ENCODE measurements at regions not wholly inside any gene's neighbourhood (a gene's known extent, or its start where the extent isn't known, plus 50 kb on each side); places are given as distances from the start of the nearest gene placed in this dataset.

- no peak for DNase-seq (ENCODE audit: low read depth)
Measured at GRCh38 chr2:217035967-217036366, 176.1 kb upstream of the TNP1 start.

- DNase-seq (ENCODE audit: low read depth) = no peak
Measured at GRCh38 chr2:217033186-217033585, 173.3 kb upstream of the TNP1 start.

- DNase-seq (ENCODE audit: low read depth) = no peak
Measured at GRCh38 chr2:217031445-217031844, 171.6 kb upstream of the TNP1 start.

GRCh38 chr2:217030081-217030480, 170.2 kb upstream of the TNP1 start:
- DNase-seq (ENCODE audit: low read depth) = no peak

GRCh38 chr2:217028128-217028527, 168.3 kb upstream of the TNP1 start:
- no peak for DNase-seq (ENCODE audit: low read depth)

- no peak for DNase-seq (ENCODE audit: low read depth)
Measured at GRCh38 chr2:217027414-217027813, 167.6 kb upstream of the TNP1 start.

GRCh38 chr2:217026569-217026968, 166.7 kb upstream of the TNP1 start:
- DNase-seq (ENCODE audit: low read depth) = no peak

GRCh38 chr2:217026161-217026560, 166.3 kb upstream of the TNP1 start:
- DNase-seq (ENCODE audit: low read depth) = no peak

GRCh38 chr2:217023611-217024010, 163.7 kb upstream of the TNP1 start:
- DNase-seq (ENCODE audit: low read depth) = no peak

GRCh38 chr2:217017456-217018252, 157.8 kb upstream of the TNP1 start:
- no peak for DNase-seq (ENCODE audit: low read depth)

- DNase-seq (ENCODE audit: low read depth) = no peak
Measured at GRCh38 chr2:217016796-217017419, 157.0 kb upstream of the TNP1 start.

- no peak for DNase-seq (ENCODE audit: low read depth)
Measured at GRCh38 chr2:217014328-217015105, 154.7 kb upstream of the TNP1 start.

- DNase-seq (ENCODE audit: low read depth) = no peak
Measured at GRCh38 chr2:217013926-217014325, 154.1 kb upstream of the TNP1 start.

- no peak for DNase-seq (ENCODE audit: low read depth)
Measured at GRCh38 chr2:217011576-217011975, 151.7 kb upstream of the TNP1 start.

- DNase-seq (ENCODE audit: low read depth) = no peak
Measured at GRCh38 chr2:217010173-217010572, 150.3 kb upstream of the TNP1 start.

GRCh38 chr2:217008794-217009193, 148.9 kb upstream of the TNP1 start:
- DNase-seq (ENCODE audit: low read depth) = no peak

- DNase-seq (ENCODE audit: low read depth) = no peak
Measured at GRCh38 chr2:217006217-217006616, 146.4 kb upstream of the TNP1 start.

- DNase-seq (ENCODE audit: low read depth) = no peak
Measured at GRCh38 chr2:217004656-217005055, 144.8 kb upstream of the TNP1 start.

GRCh38 chr2:217001740-217002139, 141.9 kb upstream of the TNP1 start:
- no peak for DNase-seq (ENCODE audit: low read depth)

GRCh38 chr2:217000406-217000805, 140.5 kb upstream of the TNP1 start:
- no peak for DNase-seq (ENCODE audit: low read depth)

GRCh38 chr2:216996279-216996845, 136.5 kb upstream of the TNP1 start:
- no peak for DNase-seq (ENCODE audit: low read depth)

GRCh38 chr2:216994353-216994854, 134.5 kb upstream of the TNP1 start:
- DNase-seq (ENCODE audit: low read depth) = no peak

Data from stimulated activated CD8-positive, alpha-beta memory T cell treated with anti-CD3 and anti-CD28 coated beads, Interleukin-4, amount 100 ng/mL, for 24 hours (primary cell).